B cell (primary cell): ENCODE measurements at regions not wholly inside any gene's neighbourhood (a gene's known extent, or its start where the extent isn't known, plus 50 kb on each side); places are given as distances from the start of the nearest gene placed in this dataset.

Source experiments
- CTCF ChIP-seq: fragments of 200-600 bp; IDR thresholded peaks from one replicate; pipeline ENCODE4 v1.8.0; 2022; ENCODE audit warnings: antibody characterized with exemption, mild to moderate bottlenecking
- EZH2 ChIP-seq: IDR thresholded peaks from 2 replicates; pipeline ENCODE4 v1.6.1; 2012; ENCODE audit warnings: borderline replicate concordance, low read depth, mild to moderate bottlenecking, moderate library complexity, low read length; ENCODE audit not compliant: insufficient read depth, poor library complexity, severe bottlenecking

GRCh38 chr7:70893422-70893821 lies 238.5 kb upstream of the GALNT17 start:
- TF ChIP-seq CTCF: no peak
- TF ChIP-seq EZH2: no peak
